NCI-H2107 treated with DMSO at 0.1 percent for 48 hours (cell line): ENCODE measurements at regions not wholly inside any gene's neighbourhood (a gene's known extent, or its start where the extent isn't known, plus 50 kb on each side); places are given as distances from the start of the nearest gene placed in this dataset.

Experiments
- DNase-seq: peaks from one replicate; lab custom pipeline; 2025; ENCODE audit not compliant: unreplicated experiment; lab: John Stamatoyannopoulos, UW

DNA sequence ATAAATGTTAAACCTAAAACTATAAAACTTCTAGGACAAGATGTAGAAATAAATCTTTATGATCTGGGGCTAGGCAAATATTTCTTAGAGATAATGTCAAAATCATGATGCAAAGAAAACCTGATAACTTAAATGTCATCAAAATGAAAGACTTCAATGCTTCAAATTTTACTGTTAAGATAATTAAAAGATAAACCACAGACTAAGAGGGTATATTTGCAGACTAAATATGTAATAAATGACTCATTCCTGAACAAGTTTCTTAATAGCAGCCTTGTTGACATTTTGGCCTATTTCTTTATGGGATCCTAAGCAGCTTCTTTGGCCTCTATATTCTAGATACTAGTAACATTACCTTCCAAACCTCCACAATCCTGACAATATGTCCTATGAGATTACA is 2878.3 kb upstream of the PCDH20 start:
- no peak for DNase-seq

DNA sequence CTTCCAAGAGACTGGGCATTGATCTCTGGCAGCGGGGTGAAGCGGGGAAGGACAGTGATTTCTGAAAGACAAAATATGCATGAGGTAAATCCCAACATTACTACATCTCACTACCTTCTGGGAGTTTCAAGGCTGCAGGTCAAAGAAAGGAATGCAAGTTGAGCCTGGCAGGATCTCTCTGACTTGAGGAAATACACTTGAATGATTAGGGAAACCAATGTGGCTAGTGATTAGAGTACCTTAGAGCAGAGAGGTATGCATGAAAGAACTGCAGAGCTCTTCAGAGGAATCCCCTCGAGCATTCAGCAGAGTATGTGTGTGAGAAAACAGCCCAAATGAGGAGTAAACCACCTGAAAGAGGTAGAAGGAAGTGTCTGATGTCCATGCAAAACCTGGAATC is 2874.1 kb upstream of the PCDH20 start:
- no peak for DNase-seq

- no peak for DNase-seq
Measured at GRCh38 chr13:64283926-64284325, 2868.3 kb upstream of the PCDH20 start.

DNA sequence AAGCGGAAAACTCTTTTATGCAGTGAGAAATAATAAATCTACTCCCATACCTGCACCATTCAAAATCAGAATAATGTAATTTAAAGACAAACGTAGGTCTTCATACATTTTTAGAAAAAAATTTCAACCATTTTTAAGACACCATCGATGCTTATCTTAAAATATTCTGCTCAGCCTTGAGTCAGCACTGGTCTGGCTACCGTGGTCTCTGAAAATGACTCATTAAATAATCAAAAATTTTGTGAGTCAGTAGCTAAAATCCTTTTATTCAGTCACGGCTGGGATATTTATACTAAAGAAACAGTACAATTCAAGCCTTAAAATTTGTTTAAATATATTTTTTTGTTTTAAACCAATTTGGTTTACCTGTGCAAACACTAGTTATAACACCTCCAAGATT is 2862.8 kb upstream of the PCDH20 start:
- no peak for DNase-seq

- DNase-seq = no peak
Measured at GRCh38 chr13:64277097-64277496, 2861.4 kb upstream of the PCDH20 start.

DNA sequence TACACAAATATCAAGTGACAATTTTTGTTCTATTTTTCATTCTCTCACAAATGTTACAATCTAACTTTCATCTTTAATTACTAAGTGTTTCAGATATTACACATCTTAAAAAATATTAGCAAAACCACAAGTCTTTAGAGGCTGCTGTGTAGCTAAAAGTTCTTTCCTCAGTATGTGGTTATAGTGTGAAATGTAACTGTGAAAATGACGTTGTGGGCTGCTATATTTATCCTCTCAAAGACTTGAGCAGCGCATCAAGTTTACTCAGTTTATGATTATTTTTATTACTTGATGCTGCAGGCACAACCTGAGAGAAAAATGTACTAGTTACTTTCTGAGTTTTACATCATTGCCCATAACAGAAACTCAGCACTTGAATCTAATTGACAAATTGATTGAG is 2860.6 kb upstream of the PCDH20 start:
- no peak for DNase-seq

GRCh38 chr13:64274481-64275217 is 2859.0 kb upstream of the PCDH20 start:
- no peak for DNase-seq

DNA sequence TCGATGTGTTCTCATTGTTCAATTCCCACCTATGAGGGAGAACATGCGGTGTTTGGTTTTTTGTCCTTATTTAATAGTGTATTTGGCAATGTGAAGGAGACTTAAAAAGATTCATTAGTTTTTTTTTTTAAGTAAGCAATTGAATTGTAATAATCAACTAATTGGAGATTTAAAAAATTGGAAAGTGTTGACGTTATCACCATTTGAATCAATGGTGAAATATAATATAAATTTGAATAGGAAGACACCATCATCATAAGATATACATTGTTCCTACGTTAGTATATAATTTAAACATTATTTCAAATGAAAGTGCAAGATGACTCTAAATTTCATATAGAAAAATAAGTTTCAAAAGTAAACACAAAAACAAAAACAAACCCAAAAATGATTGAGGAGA is 2858.1 kb upstream of the PCDH20 start:
- DNase-seq = no peak

GRCh38 chr13:64272681-64273080 is 2857.0 kb upstream of the PCDH20 start:
- DNase-seq = no peak

- DNase-seq = no peak
Measured at GRCh38 chr13:64266024-64266423, 2850.4 kb upstream of the PCDH20 start.

DNA sequence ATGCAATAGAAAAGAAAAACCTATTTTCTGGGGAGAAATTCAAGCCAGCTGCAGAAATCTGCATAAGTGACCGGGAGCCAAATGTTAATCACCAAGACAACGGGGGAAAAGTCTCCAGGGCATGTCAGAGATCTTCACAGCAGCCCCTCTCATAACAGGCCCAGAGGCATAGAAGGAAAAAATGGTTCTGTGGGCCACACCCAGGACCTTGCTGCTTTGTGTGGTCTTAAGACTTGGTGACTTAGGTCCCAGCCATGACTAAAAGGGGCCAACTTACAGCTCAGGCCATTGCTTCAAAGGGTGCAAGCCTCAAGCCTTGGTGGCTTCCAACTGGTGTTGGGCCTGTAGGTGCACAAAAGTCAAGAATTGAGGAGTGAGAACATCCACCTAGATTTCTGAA is 2847.6 kb upstream of the PCDH20 start:
- no peak for DNase-seq

DNA sequence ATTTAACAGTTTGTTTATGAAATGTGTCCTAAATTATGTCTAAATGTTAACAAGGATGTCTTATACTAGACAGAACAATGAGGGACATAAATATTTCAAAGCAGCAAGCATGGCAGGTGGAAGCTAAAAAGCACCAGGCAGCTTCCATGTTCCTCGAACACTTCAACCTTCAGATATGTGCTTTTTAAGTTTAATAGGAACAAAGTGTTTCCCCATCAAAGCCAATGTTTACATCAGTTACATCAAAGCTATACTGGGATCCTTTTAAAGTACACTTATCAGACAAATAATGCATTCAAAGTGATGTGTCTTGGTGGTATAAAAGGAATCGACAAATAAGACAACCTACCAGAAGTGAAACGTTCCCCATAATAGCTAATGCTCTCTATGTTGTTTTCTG is 2841.1 kb upstream of the PCDH20 start:
- DNase-seq = no peak

GRCh38 chr13:64255988-64256387 is 2840.3 kb upstream of the PCDH20 start:
- DNase-seq = no peak

DNA sequence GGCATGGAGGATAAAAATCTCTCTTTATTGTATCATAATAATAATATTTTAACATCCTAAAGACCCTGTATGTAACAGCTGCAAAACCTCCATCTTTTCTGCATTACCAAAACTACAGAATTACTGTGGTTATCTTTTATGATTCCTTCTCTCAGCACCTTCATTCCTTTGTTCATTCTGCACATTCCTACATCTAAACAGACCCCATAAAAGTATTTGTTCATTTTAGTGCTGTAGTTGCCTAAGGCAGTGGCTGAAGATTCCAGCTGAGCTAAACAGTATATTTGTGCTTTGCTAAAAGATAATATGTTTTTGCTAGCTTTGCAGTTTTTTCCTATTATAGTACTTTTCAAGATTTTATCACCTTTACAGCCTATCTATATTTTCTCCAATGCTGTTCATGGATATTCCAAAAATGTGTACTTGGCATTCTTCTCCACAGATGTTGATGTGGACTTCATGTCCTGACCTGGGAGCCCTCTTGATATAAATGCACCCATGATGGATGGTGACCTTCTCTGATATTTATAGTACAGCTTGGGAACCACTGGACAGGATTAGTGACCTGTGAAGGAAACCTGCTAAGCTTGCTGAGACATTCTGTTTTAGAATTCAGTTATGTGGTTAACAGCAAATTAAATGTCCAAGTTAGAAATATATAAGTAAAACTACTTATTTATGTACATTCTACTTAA is 2832.9 kb upstream of the PCDH20 start:
- no peak for DNase-seq

- DNase-seq = no peak
Measured at GRCh38 chr13:64239372-64239771, 2823.7 kb upstream of the PCDH20 start.

GRCh38 chr13:64234255-64234654 is 2818.6 kb upstream of the PCDH20 start:
- DNase-seq = no peak

- DNase-seq = no peak
Measured at GRCh38 chr13:64223016-64223415, 2807.4 kb upstream of the PCDH20 start.

DNA sequence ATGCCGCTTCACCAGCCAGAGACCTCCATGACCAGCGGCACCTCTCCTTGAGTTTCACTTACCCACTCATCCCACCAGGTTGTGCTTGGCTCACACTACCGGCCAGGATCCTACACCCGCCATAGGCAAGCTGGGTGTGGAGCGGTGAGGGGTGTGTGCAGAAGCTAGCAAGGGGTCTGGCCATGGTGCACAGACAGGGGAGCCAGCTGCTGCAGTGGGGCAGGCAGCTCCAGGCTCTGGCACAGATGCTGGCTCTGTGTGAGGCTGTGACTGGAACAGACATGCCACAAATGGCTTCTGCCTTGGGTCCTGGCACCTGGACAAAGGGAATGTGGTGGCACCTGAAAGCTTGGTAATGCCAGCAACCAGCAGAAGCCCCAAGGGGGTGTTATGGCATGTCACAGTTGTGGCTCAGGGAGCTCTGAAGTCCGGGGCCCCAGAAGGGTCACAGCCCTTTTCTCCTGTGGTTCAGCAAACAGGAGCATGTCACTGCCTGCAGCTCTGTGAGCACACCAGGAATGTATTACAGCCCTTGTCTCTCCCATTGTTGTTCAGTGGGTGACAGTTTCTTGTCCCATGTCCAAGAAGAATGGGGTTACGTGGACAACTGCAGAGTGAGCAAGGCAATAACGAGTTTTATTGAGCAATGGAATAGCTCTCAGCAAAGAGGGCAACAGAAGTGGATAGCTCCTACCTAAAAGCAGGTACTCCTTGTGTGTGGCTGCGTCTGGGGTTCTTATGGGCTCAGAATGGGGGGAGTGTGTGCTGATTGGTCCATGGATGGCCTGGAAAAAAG is 2791.0 kb upstream of the PCDH20 start:
- DNase-seq = no peak

- DNase-seq = no peak
Measured at GRCh38 chr13:64202517-64202916, 2786.9 kb upstream of the PCDH20 start.

DNA sequence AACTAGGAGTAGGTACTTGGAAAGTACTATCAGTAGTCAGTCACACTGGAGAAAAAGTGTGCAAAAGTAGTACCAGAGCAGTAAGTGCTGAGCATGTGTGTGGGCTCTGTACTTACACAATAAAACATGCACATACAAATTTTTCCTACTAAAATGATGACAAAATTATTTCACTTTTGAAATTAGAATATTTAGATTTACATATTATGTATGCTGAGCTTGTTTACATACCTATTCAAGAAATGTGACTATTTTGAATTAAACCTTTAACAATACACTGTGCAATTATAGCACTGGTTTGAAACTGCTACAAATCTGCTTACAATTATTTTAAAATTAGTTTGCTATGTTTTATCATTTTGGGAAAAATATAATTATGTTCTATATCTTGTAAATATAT is 2781.6 kb upstream of the PCDH20 start:
- DNase-seq = no peak

DNA sequence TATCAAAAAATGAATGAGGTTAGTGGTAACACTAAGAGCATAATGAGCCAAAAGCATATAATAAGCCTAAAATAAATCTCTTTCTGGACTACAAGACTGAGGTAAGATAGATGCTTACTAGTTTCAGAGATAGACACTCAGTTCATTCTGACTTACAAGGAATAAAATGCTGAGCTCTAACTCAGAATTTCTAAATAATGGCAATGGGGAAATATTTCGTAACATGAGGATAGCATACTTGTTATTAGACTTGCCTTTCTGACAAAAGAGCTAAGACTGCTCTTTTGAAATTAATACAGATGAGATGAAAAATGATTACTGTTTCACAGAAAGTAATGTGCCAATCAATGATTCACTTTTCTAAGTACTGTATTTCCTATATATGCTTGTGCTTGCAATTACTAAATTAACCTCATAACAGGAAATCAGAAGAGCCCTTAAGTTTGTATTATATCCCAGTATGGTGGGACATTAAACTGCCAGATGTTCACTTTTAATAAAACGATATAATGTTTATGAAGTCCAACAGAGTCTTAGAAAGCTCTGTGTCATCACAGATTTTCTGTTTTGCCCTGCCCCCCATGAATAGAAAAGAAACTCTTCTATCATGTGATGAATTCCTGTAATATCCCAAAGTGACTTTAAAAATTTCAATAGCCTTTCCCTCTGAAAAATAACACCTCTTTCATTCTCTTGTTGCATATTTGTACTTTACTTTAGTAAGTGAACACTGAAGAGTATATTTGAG is 2771.0 kb upstream of the PCDH20 start:
- DNase-seq = no peak
